ENCODE measurements at regions not wholly inside any gene's neighbourhood (a gene's known extent, or its start where the extent isn't known, plus 50 kb on each side); places are given as distances from the start of the nearest gene placed in this dataset.
A peak's percentile ranks its signal among the peaks of the same experiment; 100 is the strongest.
"Not testable (repeated sequence)": the region's sequence is repeated elsewhere in the genome, so short reads cannot be mapped to it uniquely, and the experiment has no call there.

DNA sequence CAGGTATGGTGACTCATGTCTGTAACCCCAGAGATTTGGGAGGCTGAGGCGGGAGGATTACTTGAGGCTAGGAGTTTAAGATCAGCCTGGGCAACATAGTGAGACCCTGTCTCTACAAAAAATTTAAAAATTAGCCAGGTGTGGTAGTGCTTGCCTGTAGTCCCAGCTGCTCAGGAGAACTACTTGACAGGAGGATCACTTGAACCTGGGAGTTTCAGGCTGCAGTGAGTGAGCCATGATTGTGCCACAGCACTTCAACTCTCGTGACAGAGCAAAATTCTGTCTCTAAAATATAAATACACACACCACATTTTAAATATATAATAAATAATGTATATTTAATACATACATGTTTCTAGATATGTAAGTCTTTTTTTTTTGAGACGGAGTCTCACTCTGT is 53.5 kb upstream of the TEX264 start:
- TF ChIP-seq ZFX (IDR thresholded peaks at IDR 0.05) = no peak
- TF ChIP-seq, protein P1, sequence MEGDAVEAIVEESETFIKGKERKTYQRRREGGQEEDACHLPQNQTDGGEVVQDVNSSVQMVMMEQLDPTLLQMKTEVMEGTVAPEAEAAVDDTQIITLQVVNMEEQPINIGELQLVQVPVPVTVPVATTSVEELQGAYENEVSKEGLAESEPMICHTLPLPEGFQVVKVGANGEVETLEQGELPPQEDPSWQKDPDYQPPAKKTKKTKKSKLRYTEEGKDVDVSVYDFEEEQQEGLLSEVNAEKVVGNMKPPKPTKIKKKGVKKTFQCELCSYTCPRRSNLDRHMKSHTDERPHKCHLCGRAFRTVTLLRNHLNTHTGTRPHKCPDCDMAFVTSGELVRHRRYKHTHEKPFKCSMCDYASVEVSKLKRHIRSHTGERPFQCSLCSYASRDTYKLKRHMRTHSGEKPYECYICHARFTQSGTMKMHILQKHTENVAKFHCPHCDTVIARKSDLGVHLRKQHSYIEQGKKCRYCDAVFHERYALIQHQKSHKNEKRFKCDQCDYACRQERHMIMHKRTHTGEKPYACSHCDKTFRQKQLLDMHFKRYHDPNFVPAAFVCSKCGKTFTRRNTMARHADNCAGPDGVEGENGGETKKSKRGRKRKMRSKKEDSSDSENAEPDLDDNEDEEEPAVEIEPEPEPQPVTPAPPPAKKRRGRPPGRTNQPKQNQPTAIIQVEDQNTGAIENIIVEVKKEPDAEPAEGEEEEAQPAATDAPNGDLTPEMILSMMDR (conservative IDR thresholded peaks at IDR 0.05) = no peak
- no peak overlapping the region for H3K27ac ChIP-seq

DNA sequence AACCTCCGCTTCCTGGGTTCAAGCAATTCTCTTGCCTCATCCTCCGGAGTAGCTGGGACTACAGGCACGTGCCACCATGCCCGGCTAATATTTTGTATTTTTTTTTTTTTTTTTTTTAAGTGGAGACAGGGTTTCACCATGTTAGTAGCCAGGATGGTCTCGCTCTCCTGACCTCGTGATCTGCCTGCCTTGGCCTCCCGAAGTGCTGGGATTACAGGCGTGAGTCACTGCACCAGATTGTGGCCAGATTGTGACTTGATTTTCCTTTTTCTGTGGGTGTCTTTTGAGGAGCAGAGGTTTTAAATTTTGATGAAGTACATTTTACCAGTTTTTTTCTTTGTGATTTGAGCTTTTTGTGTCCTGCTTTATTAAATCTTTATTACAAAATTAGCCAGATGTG is 53.0 kb upstream of the TEX264 start:
- H3K27ac ChIP-seq = not testable (repeated sequence)

DNA sequence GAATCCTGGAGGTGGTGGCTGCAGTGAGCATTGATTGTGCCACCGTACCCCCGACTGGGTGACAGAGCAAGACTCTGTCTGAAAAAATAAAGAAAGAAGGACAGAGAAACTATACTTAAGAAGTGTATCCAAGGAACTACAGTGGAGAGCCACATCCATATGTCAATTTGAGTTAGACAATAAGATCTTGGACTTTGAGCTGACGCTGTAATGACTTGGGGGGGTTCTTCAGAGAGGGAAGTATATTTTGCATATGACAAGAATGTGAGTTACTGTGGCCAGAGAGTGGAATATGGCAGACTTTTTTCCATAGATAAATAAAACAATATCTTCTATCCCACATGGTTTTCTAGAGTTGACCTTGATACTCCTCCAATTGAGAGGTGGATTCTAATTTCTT is 52.6 kb upstream of the TEX264 start:
- no peak overlapping the region for H3K27ac ChIP-seq
- TF ChIP-seq ZFX (IDR thresholded peaks at IDR 0.05) = no peak
- TF ChIP-seq, protein P1 (conservative IDR thresholded peaks at IDR 0.05) = no peak

DNA sequence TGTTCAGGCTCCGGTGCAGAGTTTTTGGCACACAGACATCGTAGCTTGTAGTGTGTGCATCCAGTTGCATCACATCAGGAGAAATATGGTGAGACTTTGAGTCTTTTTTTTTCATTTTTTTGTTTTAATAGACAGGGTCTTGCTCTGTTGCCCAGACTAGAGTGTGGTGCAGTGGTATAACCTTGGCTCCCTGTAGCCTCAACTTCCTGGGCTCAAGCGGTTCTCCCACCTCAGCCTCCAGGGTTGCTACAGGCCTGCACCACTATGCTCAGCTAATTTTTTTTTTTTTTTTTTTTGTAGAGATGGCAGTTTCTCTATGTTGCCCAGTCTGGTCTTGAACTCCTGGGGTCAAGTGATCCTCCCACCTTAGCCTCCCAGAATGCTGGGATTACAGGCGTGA is 51.1 kb upstream of the TEX264 start:
- peak overlapping the region; percentile 62 for H3K27ac ChIP-seq
- no peak for TF ChIP-seq ZFX (IDR thresholded peaks at IDR 0.05)
- TF ChIP-seq, protein P1 (conservative IDR thresholded peaks at IDR 0.05) = no peak

DNA sequence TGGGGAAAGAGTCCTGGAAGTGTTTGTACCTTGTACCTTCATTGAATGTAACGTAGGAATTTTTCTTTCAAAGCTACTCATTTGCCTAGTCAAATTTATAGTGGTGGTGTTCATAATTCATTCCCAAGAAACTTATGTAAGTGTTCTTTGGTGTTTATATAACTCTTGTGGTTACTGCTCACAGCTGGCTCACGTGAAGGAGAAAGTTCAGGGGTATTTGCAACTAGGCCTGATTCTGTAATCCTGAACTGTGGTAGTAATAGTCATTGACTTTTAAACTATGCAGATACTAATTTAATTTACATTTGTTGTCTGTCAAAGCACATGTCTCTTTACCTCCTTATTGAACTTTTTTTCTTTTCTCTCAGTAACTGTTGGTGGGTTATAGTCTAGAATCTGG is 50.5 kb upstream of the TEX264 start:
- H3K27ac ChIP-seq = peak overlapping the region; percentile 62; the same call in 1 of the 2 replicates
- no peak for TF ChIP-seq ZFX (IDR thresholded peaks at IDR 0.05)
- TF ChIP-seq, protein P1 (conservative IDR thresholded peaks at IDR 0.05) = no peak

DNA sequence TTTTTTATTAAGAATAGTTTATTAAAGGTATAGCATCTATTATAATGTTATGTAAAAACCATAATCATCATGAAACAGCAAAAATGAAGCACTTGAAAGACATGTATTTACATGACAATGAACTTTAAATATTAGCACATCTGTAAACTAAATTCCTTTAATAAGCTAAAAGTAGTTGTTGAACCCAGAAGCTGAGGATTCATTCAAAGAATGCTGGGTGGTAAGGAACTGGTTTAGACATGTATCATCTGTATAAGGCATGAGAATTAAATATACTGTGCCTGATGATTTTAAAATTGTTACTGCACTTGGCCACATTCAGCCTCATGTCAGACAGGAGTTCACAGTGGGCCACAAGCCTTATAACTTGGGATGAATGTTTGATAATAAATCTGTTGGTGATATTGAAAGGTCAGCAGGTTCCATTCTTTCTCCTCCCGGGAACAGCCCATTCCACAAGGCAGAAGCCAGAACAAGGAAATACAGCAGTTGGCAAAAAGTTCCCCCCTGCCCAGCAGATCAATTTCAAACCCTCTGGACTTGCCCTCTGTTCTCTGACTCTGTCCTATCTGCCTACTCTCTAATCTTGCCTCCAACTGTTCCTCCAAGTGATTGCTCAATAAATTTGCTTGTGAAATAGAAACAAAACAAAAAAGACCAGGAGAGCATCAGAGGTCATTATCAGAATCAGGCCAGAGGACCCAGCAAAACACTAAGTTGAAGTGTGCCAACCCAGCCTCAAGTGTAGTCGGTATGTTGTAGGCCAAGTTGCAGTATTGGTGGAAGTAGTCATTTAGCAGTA is 49.8 kb upstream of the TEX264 start:
- peak overlapping the region; percentile 54; the same call in 1 of the 2 replicates for H3K27ac ChIP-seq
- TF ChIP-seq, protein P1 (conservative IDR thresholded peaks at IDR 0.05) = no peak
- no peak for TF ChIP-seq ZFX (IDR thresholded peaks at IDR 0.05)

Measured in C4-2B (cell line).